ENCODE measurements at regions not wholly inside any gene's neighbourhood (a gene's known extent, or its start where the extent isn't known, plus 50 kb on each side); places are given as distances from the start of the nearest gene placed in this dataset.
"Not testable (repeated sequence)": the region's sequence is repeated elsewhere in the genome, so short reads cannot be mapped to it uniquely, and the experiment has no call there.

DNA sequence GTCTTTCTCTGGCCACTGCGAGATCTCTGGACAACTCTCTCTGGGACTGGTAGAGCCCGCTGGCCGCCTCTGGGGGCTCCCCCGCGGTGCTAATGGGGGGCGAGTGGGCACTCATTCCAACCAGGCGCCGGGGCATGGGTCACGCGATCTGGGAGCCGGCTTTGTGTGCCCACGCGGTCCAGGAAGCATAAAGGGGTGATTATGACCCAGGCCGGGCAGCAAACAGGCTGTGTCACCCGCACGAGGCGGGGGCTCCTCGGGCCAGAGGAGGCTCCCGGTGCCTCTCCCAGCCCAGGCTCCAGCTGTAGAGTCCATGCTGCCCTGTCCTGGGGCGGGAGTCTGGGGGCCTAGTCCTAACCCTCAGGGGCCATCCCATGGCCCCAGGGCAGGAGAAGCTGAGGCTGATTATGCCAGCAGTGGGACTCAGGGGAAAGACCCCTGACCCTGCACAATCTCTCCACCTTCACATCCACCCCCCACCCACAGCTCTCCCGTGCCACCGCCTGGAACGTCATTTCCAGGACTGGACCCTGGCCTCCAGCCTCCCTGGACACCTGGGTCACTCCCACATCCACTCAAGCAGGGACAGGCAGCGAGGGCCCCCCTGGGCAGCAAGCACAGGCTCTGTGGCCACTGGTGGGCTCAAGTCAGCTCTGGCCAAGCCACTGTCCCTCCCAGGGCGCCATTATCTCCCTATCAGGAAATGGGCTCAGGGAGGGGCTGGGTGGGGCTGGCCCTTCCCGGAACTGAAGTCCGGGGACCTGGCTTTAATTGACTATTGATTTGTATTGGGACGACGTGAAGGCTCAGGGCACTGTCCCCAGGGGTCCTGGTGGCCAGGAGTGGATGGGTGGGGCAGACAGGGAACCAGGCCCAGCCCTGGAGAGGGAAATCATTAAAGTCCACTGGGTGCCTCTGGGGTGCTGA, 50.0 kb downstream of the PTPRS start:
- no peak for DNase-seq

DNA sequence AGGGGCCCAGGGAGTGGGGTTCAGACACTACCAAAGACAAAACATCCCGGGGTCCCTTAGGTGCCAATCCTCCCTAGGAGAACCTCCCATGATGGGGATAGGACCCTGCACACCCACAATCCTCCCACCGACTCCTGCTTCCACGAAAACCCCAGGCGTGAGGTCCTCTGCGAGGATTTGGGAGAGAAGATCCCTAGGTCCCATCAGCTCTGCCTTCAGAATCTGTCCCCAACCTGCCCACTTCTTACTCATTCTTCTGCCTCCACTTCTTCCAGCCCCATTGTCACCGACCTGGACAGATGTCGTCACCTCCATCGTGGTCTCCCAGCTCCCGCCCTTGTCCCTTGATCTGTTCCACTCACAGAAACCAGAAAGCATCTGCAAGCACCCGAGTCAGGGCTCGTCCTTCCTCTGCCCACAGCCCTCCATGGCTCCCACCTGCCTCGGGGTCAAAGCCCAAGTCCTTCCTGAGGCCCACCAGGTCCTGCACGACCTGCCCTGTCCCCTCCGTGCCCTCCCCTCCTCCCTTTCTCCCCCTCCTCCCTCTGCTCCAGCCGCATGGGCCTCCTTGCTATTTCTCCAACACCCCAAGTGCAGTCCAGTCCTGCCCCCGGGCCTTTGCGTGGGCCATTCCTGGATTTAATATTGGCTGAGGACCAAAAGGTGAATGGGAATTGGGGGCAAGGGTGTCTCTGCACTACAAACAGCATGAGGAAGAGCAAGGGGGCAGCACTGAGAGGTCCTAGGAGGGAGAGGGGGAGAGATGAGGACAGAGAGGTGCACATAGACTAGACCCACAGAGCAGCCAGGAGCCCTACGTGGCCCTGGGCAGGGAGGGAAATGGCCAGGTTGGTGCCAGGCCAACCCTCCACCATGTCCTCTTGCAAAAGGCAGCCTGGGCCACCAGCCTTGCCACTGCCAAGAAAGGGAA, 51.3 kb downstream of the PTPRS start:
- DNase-seq = no peak

DNA sequence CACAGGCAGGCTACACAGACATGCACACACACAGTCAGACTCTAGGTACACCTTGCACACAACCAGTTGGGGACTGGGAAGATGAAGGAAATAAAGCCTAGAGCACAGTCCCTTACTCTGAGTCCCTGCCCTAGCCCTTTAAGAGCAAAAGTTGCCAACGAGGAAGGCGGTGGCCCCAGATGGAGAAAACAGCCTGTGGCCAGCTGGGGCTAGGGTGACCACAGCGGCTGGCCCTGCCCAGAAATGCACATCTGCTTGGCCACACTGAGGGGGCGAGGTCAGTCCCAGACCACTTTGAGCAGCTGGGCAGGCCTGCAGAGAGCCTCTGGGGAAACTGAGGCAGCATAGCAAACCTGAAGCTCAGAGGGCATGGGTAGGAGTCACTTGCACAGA, 52.3 kb downstream of the PTPRS start:
- DNase-seq = no peak

DNA sequence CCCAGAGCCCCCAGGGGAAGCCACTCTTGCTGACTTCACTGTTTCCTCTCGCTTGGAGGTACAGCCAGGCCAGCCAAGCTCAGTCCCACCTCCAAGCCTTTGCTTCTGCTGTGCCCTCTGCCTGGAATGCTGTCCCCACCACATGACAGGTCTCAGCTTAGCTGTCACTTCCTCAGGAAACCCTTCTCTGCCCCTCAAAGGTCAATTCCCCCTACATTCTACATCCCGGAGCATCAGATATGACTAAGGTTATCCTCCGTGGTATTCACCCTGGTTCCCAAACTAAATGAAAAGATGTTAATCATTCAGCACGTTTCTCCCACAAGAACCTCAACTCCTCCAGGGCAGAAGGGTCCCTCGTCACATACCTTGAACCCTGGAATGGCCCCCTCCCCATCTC, 53.5 kb downstream of the PTPRS start:
- no peak for DNase-seq

DNA sequence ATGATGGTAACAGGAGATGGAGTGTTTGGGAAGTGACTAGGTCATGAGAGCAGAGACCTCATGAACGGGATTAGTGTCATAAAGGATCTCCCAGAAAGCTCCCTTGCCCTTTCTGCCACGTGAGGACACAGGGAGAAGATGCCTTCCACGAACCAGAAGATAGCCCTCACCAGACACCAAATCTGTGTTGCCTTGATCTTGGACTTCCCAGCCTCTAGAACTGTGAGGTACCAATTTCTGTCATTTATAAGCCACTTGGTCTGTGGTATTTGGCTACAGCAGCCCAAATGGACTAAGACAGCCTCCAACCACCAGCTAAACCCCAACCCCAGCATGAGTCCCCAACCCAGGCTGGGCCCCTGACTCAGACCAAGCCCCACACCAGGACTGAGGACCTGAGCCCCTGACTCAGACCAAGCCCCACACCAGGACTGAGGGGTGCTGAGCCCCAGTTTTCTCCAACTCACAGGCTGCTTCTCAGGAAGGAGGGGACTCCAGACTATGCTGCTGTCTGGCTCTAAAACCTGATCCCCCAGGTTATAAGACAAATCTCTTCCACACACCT, 54.1 kb downstream of the PTPRS start:
- no peak for DNase-seq

DNA sequence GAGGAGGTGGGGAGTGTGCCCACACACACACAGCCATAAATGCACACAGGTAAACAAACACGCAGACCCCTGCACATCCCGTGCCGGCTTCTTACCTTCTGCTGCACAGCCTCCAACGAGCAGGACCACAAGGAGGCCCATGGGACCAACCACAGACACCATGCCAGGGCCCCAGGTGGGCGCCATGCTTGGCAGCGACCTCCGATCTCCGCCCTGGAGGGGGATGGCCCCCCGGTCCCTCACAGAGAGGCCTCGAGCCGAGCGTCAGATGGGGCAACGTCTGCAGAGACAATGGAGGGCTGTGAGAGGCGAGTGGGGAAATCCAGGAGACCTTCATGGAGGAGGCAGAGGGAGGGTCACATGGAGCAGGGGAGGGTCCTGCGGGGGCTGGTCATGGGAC, 54.7 kb downstream of the PTPRS start:
- DNase-seq = no peak

DNA sequence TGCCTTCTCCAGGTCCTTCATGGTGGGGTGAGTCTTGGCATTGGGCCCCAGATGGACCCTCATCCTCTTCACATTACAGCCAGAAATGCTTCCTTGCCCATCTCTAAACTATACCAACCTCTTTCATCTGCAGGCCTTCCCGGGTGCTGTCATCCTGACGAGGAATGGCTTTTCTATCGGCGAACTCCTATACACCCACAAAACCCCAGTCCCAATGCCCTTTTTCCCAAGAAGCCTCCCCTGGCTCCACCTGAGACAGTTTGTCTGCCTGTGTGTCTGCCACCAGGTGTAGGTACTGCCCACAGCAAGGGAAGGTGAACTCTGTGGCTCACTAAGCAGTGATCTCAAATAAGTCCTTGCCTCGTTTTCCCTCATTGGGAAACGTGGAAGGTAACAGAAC, 55.3 kb downstream of the PTPRS start:
- DNase-seq = no peak

DNA sequence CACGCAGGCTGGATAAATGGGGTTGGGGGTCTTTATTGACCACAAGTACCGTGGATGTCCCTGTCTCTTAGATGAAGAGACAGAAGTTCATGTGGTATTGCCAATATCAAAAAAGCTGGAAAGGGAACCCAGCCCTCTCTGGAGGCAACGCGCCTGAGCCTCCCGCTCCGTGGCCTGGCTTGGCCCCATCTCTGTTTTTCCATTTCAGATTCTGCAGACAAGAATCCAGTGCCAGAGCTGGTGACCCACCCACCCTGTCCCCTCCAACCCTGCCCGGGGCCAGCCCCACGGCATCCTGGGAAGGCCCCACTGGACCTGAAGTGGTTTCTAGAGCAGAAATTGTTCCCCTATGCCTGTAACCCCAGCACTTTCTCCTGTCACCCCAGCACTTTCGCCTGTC, 57.7 kb downstream of the PTPRS start:
- no peak for DNase-seq

DNA sequence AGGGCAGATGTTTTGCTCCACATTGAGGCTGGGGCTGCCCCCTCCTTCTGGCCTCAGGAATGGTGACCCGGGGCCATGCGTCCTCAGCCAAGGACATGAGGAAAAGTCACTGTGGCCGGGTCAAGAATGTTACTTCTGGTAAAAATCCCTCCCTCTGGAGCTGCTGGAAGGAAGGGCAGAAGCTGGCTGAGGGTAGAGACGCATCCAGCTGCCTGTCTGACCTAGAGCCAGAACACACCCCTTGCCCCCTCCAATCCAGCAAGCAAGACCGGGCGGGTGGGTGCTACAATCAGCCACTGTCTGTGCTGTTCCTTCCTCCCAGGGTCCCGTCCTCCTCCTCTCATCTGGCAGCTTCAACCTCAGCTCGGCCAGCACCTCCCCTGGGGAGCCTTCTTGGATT, 59.0 kb downstream of the PTPRS start:
- no peak for DNase-seq

DNA sequence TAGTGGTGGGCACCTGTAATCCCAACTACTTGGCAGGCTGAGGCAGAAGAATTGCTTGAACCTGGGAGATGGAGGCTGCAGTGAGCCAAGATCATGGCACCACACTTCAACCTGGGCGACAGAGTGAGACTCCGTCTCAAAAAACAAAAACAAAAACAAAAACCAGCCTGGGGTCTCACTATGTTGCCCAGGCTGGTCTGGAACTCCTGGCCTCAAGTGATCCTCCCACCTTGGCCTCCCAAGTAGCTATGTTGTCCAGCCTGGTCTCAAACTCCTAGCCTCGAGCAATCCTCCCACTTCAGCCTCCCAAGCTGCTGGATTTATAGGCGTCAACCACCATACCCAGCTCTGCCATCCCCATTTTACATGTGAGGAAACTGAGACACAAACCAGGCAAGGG, 64.9 kb downstream of the PTPRS start:
- not testable (repeated sequence) for DNase-seq

DNA sequence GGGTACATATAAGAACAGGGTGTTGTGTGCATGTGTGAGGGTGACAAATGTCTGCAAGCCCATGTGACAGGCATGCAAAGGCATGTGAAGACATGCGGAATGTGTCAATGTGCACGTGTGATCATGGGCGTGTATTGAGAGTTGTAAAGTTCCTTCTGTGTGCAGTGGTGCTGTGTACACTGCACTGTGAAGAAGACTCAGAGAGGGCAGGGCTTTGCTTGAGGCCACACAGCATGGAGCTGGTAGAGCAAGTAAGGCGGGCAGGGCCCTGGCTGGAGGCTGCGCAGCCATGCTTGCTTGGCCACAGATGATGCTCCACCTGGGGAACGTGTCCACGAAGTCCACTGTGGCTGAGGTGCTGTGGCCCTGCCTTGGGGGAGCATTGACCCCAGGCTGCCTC, 66.8 kb downstream of the PTPRS start:
- no peak for DNase-seq

DNA sequence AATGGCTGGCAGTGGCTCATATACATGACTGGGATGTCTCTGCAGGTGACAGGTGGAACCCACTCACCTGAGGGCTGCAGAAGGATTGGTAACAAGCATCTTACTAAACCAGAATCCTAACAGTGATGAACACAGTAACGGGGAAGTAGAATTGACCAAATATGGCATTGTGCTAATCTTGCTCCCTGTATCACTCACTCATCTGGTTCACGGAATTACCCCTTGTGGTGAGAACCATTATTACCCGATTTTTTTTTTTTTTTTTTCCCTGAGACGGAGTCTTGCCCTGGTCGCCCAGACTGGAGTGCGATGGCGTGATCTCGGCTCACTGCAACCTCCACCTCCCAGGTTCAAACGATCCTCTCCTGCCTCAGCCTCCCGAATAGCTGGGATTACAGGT, 69.5 kb downstream of the PTPRS start:
- no peak for DNase-seq

DNA sequence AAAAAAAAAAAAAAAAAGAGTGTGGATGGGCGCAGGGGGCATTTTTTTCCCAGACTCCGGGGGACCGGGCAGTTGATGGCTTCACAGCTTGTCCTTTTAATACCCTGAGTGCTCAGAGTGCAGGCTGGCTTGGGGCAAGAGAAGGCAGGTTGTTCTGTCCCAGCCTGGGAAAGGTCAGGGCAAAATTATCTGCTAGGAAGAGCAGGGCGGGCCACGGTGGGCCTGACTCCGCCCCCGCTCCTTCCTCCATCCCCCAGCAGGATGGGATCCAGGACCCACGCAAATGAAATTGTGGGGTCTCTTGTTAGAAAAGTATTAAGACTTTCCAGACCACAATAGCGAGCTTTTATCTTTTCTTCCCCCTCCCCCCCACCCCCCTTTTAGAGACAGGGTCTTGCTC, 70.7 kb downstream of the PTPRS start:
- no peak for DNase-seq

DNA sequence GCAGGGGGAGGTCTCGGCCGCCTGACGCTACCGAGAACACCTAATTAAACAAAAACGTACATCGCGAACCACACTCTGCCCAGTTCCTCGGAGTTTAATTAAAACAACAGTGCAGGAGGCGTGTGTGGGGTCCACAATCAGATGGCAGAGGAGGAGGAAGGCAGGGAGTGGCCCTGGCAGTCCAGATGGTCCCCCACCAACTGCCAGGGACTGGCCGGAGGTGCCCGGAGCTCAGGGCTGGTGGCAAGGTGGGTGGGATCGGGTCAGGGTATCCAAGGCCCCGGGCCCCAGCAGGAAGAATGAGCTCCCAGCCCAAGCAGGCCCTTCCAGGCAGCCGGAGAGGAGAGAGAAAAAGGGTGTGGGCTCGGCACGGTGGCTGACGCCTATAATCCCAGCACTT, 71.3 kb downstream of the PTPRS start:
- no peak for DNase-seq

DNA sequence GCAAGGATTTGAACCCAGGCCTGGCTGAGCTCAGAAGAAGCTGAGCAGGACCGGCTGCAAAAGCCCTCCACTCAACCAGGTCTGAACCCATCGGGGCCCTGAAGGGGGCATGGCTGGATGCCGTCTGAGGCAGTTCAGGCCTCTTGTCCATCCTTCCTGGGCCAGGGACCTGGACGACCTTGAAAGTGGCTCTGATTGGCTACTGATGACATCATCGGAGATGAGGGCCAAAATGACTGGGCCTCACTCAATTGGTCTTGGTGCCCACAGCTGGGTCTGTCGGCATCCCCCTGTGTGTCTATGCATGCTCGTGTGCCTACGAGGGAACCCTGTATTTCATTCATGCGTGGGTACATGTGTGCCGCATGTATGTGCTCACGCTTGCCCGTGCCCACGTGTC, 71.8 kb downstream of the PTPRS start:
- DNase-seq = no peak

DNA sequence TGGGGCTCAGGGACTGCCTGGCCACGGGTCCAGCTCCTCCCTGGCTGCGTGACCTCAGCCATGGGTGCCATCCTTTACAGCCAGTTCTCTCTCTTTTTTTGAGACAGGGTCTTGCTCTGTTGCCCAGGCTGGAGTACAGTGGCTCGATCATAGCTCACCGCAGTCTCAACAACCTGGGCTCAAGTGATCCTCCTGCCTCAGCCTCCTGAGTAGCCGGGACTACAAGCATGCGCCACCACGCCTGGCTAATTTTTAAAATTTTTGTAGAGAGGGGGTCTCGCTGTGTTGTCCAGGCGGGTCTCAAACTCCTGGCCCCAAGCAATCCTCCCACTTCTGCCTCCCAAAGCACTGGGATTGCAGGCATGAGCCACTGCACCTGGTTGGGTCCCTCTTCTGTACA, 75.4 kb downstream of the PTPRS start:
- no peak for DNase-seq

DNA sequence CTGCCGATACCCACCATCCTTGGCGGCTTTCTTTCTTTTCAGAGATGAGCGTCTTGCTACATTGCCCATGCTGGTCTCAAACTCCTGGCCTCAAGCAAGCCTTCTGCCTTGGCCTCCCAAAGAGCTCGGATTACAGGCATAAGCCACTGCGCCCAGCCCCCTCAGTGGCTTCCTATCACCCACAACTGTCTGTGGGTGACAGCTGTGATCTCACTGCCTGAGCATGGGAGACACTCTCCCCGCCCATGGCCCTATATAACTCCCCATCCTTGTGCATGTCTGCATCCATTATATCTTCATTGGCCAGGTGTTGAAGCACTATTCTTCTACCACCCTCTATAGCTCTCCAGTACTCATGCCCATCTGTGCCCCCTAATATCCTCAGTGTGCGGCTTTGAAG, 76.2 kb downstream of the PTPRS start:
- no peak for DNase-seq

DNA sequence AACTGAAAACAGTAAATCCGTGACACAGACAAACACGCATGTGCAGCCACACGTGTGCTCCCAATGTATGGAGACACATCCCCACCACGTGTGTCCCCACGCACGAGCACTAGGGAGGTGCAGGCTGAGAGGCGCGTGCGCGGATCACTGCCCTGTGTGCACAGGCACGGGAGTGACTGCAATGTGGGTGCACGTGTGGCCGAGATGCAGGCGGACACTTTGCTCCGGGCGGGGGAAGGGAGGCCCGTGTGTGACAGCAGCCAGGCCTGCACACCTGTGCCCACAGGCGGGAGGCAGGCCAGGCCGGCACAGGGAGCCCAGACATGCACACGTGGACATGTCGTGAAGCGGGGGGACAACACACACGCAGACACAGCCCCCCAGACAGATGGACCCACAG, 77.0 kb downstream of the PTPRS start:
- no peak for DNase-seq

DNA sequence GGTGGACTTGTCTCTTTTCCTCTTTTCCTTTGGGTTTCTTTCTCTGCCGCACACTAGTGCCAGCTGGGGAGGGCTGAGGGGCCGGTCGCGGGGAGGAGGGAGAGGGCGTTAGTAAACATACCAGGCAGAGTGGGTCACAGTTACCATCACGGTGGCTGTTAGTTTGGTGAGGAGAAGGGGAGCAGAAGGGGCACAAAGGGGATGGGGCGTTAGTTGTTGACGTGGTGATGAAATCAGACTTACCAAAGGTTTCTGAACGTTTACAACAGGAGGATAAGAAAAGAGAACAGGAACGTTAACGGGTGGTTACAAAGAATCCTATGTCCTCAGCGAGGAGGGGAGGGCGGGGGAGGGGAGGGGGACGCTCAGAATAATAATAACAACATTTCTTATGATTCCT, 77.9 kb downstream of the PTPRS start:
- DNase-seq = no peak

DNA sequence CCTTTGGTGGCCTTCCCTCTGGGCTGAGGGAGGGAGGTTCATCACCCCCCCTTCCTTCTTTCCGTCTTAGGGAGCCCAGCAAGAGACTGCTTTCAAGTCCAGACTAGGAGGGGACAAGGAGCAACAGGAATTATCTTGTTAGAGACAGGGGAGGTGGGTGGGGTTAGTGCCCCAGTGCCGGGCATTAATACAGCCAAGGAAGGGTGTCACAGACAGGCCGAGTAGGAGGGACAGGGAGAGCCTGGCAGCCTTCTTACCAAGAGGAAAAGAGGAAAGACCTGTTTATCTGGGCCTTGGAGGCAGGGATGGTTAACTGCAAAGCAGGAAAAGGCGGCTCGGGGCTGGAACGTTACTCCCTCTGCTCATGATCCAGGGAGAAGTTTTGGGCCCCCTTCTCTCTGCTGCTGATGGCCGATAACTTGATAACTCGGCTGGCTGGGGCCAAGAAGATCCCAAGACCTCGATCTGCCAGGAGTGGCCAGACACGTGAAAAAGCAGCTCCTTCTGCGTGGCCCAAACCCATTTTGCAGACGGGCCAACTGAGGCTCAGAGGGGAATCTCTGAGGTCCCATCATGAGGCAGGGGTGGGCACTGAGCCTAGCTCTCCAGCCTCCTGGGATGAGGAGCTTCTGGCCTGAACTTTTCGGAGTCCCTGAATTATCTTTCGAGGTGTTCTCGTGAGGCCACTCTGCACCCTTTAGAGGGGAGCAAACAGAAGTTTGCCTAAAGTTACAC, 79.3 kb downstream of the PTPRS start:
- DNase-seq = no peak

DNA sequence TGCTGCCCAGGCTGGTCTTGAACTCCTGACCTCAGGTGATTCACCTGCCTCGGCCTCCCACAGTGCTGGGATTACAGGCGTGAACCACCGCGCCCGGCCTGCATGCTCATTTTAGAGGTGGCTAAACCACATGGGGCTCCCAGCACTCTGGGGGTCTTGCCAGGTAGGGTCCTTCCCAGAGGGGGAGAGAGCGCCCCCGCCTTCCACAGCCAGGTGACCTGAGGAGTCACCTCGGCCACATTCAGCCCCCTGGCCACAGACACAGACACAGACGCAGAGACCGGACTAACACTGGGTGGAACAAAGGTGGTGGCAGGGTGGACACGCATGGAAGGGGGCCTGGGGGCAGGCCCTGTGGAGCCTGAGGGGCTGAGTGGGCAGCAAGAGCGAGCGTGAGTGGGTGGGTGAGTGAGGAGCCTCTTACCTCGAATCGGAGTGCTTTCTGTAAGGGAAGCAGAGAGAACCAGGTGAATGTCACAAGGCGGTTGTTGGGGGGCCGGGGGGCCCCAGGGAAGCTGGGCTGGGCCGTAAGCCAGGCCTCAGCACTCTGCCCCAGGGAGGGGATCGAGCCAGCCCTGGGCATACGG, 80.1 kb downstream of the PTPRS start:
- no peak for DNase-seq

DNA sequence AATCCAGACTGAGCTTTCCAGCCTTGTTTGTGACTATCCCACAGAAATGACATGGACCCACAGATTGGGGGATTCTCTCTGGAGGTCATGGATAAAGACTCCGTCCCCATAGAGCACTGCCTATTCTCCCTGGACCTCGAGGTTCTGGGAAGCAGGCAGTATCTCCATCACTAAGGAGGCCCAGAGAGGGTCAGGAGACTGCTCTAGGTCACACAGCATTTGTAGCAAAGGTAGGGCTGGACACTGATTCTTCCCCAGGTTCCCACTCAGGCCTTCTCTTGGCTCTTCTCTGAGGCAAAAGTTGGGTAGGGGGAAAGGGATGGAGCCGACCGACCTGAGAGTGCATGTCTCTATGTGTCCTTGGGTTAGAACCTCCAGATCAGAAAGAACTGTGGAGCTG, 80.9 kb downstream of the PTPRS start:
- DNase-seq = no peak

All from stimulated activated CD4-positive, alpha-beta T cell treated with anti-CD3 and anti-CD28 coated beads, Interleukin-2, amount 100 ng/mL, for 48 hours (primary cell).